ENCODE measurements at regions not wholly inside any gene's neighbourhood (a gene's known extent, or its start where the extent isn't known, plus 50 kb on each side); places are given as distances from the start of the nearest gene placed in this dataset.

DNA sequence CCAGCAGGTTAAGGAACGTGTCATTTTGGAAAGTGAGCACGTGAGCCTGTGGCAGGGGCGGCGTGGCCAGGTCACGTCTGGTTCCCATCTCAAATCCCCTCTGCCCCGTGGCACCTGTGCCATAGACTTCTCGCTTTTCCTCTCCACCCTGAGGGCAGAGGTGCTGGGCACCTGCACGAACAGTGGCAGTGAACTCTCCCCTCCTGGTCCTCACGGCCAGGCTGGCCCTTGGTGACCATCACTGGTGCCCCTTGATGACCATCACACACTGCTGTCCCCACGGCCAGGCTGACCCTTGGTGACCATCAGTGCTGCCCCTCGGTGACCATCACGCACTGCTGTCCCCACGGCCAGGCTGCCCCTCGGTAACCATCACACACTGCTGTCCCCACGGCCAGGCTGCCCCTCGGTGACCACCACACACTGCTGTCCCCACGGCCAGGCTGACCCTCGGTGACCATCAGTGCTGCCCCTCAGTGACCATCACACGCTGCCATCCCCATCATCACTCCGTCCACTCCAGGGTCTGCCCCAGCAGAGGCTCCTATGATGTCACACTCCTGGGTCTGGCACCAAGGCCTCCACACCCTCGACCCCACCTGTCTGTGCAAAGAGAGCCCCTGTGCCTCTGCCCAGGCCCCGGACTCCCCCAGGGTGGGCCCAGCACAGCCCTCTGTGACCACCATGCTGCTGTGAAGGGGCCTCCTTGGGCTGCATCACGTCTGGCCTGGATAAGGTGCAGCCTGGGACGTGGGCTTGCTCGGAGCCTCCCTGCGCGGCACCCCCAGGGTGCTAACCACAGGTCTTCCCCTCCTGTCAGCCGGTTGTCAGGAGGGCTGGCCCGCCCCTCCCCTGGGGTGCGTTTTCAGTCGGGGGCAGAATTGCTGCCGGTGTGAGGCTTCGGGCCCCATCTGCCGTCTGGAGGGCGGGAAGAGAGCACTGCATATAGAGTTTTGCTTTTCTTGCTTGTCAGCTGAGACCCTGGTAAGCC, 738.6 kb downstream of the BRD1 start:
- DNase-seq: peak in 1 of 5 donors; percentile 40
- H3K27me3 ChIP-seq (ENCODE audit: insufficient read depth, low read length, poor library complexity, severe bottlenecking): no peaks in the 10 kb centered on the region
- Mint-ChIP-seq H3K27me3 (peaks cover 4 to 14% of the 10 kb centered on the region in 2 donors), H3K36me3 (no peaks in the 10 kb centered on the region), H3K27ac (no peak overlapping the region), H3K9me3 (peaks cover 0 to 2% (median 0%) of the 10 kb centered on the region in 5 donors), H3K4me1 (no peaks in the 10 kb centered on the region), H3K4me3 (no peak overlapping the region)
- CTCF ChIA-PET: no interaction called here
- no peaks in the 10 kb centered on the region for H3K36me3 ChIP-seq (ENCODE audit: insufficient read depth, low read length)
- H3K27ac ChIP-seq (ENCODE audit: low read depth, low read length): no peak overlapping the region
- no peaks in the 10 kb centered on the region for H3K4me1 ChIP-seq (ENCODE audit: insufficient read depth, low read length)
- POLR2A ChIA-PET: no interaction called here
- H3K4me3 ChIP-seq (ENCODE audit: low read length): no peak overlapping the region
- H3K9me3 ChIP-seq (ENCODE audit: low read length): no peaks in the 10 kb centered on the region

DNA sequence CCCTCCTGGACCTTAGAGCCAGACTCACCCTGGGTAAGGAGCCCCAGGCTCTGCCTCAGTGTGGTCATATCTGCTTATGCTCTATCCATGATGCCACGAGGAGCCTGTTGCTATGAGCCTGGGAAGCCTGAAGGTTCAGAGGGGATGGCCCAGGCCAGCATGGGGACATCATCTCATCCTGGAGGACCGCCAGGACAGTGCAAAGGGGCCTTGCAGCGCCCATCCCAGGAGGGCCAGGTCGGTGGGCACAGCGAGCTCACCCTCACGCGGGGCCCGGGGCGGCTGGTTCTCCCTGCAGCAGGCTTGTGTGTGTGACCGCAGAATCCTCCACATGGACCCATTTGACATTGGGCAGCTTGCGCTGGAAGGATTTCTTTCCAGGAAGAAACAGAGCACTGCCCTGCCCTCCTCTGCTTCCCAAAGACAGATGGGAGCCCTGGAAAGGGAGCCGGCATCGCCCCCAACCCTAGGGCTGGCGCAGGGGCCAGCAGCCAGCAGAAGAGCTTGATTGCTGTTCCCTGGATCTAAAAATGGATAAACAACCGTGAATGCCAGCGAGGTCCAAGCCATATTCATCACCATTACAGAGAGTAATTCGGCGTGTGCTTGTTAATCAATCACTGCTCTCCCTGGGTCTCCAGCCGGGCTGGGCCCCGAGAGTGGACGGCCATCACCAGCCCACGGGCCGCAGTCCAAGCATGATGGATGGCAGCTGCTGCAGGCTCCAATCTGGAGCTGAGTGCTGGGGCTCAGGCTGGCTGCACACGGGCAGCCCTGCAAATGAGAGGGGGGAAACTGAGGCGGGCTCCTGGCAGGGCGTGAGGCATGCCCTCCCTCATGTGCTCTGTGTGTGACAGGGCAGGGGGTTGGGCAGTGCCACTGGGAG, 739.7 kb downstream of the BRD1 start:
- H3K27me3 ChIP-seq (ENCODE audit: insufficient read depth, low read length, poor library complexity, severe bottlenecking): no peaks in the 10 kb centered on the region
- no peaks in the 10 kb centered on the region for H3K4me1 ChIP-seq (ENCODE audit: insufficient read depth, low read length)
- peak in 1 of 5 donors; percentile 14 for DNase-seq
- no peak overlapping the region for H3K27ac ChIP-seq (ENCODE audit: low read depth, low read length)
- H3K4me3 ChIP-seq (ENCODE audit: low read length): no peak overlapping the region
- Mint-ChIP-seq H3K4me1 (no peaks in the 10 kb centered on the region), H3K9me3 (peaks cover 0 to 2% (median 0%) of the 10 kb centered on the region in 5 donors), H3K36me3 (no peaks in the 10 kb centered on the region), H3K27me3 (peaks cover 4 to 14% of the 10 kb centered on the region in 2 donors), H3K27ac (no peak overlapping the region), H3K4me3 (no peak overlapping the region)
- ChIA-PET POLR2A (no interaction called here), CTCF (no interaction called here)
- H3K36me3 ChIP-seq (ENCODE audit: insufficient read depth, low read length): no peaks in the 10 kb centered on the region
- no peaks in the 10 kb centered on the region for H3K9me3 ChIP-seq (ENCODE audit: low read length)

DNA sequence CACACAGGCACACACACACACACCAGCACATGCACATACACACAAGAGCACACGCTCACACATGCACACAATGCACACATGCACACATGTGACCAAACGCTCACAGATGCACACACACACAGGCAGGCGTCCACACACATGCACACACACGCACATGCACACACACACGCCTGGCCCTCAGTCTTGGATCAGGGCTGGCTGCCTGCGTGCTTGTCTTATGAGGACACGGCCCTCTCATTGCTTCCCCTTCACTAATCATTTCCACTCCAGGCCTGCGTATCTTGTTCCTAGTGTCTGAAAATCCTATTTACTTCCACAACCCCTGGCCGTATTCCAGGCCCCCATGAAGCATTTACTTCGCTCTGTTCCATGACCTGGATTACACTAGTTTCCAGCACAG, 740.5 kb downstream of the BRD1 start:
- H3K4me3 Mint-ChIP-seq: no peak overlapping the region
- Histone ChIP-seq H3K36me3 (ENCODE audit: insufficient read depth, low read length) (no peaks in the 10 kb centered on the region), H3K27ac (ENCODE audit: low read depth, low read length) (no peak overlapping the region), H3K9me3 (ENCODE audit: low read length) (no peaks in the 10 kb centered on the region), H3K27me3 (ENCODE audit: insufficient read depth, low read length, poor library complexity, severe bottlenecking) (no peaks in the 10 kb centered on the region), H3K4me3 (ENCODE audit: low read length) (no peak overlapping the region), H3K4me1 (ENCODE audit: insufficient read depth, low read length) (no peaks in the 10 kb centered on the region)
- ChIA-PET CTCF (no interaction called here), POLR2A (no interaction called here)
- no peaks in the 10 kb centered on the region for H3K36me3 Mint-ChIP-seq
- H3K4me1 Mint-ChIP-seq: no peaks in the 10 kb centered on the region
- H3K9me3 Mint-ChIP-seq: peaks cover 0 to 2% (median 0%) of the 10 kb centered on the region in 5 donors
- no peak for DNase-seq
- peaks cover 4 to 14% of the 10 kb centered on the region in 2 donors for H3K27me3 Mint-ChIP-seq
- H3K27ac Mint-ChIP-seq: no peak overlapping the region

DNA sequence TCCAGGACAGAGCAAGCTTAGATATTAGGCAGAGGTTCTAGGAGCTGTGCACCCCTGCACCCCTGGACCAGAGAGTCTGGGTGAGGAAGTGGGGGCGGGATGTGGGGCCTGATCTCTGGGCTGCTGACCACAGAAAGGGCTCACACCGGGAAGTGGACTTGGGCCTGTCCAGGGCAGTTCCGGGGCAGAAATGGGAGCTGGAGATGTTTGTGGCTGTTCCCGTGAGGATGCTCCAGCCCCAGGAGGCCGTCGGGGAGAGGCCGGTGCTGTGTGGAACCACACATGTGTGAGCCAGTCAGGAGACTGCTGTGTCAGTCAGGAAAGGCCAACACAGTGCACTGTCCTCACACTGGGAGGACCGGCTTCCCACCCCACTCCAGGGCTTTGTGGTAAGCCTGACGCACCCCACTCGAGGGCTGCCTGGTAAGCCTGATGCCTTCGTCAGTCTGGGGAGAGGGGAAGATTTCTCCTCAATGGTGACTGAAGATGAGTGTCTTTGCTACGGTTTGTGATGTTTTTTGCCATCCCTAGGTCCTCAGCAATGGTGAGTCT, 741.0 kb downstream of the BRD1 start:
- Histone ChIP-seq H3K36me3 (ENCODE audit: insufficient read depth, low read length) (no peaks in the 10 kb centered on the region), H3K27me3 (ENCODE audit: insufficient read depth, low read length, poor library complexity, severe bottlenecking) (no peaks in the 10 kb centered on the region), H3K9me3 (ENCODE audit: low read length) (no peaks in the 10 kb centered on the region), H3K27ac (ENCODE audit: low read depth, low read length) (no peak overlapping the region), H3K4me1 (ENCODE audit: insufficient read depth, low read length) (no peaks in the 10 kb centered on the region), H3K4me3 (ENCODE audit: low read length) (no peak overlapping the region)
- CTCF ChIA-PET: no interaction called here
- POLR2A ChIA-PET: no interaction called here
- H3K36me3 Mint-ChIP-seq: no peaks in the 10 kb centered on the region
- peaks cover 4 to 14% of the 10 kb centered on the region in 2 donors for H3K27me3 Mint-ChIP-seq
- DNase-seq: peak in 1 of 5 donors; percentile 23
- H3K9me3 Mint-ChIP-seq: peaks cover 0 to 2% (median 0%) of the 10 kb centered on the region in 5 donors
- no peaks in the 10 kb centered on the region for H3K4me1 Mint-ChIP-seq
- no peak overlapping the region for H3K4me3 Mint-ChIP-seq
- H3K27ac Mint-ChIP-seq: no peak overlapping the region

DNA sequence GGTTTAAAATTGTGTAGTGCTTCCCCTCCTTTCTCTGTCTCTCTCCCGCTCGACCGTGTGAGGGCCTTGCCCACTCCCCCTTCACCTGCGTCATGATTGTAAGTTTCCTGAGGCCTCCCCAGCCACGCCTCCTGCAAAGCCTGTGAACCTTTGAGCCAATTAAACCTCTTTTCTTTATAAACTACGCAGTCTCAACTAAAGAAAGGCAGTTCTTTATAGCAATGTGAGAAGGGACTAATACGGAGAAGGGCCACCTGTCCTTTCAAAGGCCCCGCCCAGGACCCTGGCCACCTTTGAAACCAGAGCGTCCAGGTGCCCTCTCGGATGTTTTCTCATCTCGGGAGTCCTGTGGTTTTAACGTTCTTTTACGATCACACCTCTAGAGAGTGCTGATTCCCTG, 741.5 kb downstream of the BRD1 start:
- H3K27ac ChIP-seq (ENCODE audit: low read depth, low read length): no peak overlapping the region
- Mint-ChIP-seq H3K27ac (no peak overlapping the region), H3K4me1 (no peaks in the 10 kb centered on the region), H3K9me3 (peaks cover 0 to 2% (median 0%) of the 10 kb centered on the region in 5 donors), H3K36me3 (no peaks in the 10 kb centered on the region), H3K27me3 (peaks cover 4 to 14% of the 10 kb centered on the region in 2 donors), H3K4me3 (no peak overlapping the region)
- DNase-seq: peak in 1 of 5 donors; percentile 24
- H3K27me3 ChIP-seq (ENCODE audit: insufficient read depth, low read length, poor library complexity, severe bottlenecking): no peaks in the 10 kb centered on the region
- H3K4me3 ChIP-seq (ENCODE audit: low read length): no peak overlapping the region
- POLR2A ChIA-PET: no interaction called here
- no peaks in the 10 kb centered on the region for H3K9me3 ChIP-seq (ENCODE audit: low read length)
- CTCF ChIA-PET: no interaction called here
- H3K4me1 ChIP-seq (ENCODE audit: insufficient read depth, low read length): no peaks in the 10 kb centered on the region
- no peaks in the 10 kb centered on the region for H3K36me3 ChIP-seq (ENCODE audit: insufficient read depth, low read length)

DNA sequence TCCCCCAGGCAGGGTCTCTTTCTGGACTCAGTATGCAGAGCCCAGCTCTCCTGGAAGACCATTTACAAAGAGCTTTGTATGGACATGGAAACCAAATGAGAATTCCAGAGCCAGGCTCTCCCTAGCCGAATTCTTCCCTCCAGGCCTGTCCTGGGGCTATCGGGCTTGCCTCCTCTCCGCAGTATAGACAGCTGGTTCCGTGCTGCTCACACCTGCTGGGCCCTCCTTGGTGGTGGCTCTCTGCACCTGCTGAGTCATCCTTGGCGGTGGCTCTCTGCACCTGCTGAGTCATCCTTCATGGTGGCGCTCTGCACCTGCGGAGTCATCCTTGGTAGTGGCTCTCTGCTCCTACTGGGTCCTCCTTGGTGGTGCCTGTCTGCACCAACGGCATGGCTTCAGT, 743.5 kb downstream of the BRD1 start:
- Mint-ChIP-seq H3K27me3 (peaks cover 4 to 9% of the 10 kb centered on the region in 2 donors), H3K4me3 (no peak overlapping the region), H3K36me3 (no peaks in the 10 kb centered on the region), H3K9me3 (peaks cover 0 to 2% (median 0%) of the 10 kb centered on the region in 5 donors), H3K27ac (no peak overlapping the region), H3K4me1 (no peaks in the 10 kb centered on the region)
- Histone ChIP-seq H3K4me3 (ENCODE audit: low read length) (no peak overlapping the region), H3K9me3 (ENCODE audit: low read length) (no peaks in the 10 kb centered on the region), H3K27me3 (ENCODE audit: insufficient read depth, low read length, poor library complexity, severe bottlenecking) (no peaks in the 10 kb centered on the region), H3K27ac (ENCODE audit: low read depth, low read length) (no peak overlapping the region), H3K36me3 (ENCODE audit: insufficient read depth, low read length) (no peaks in the 10 kb centered on the region), H3K4me1 (ENCODE audit: insufficient read depth, low read length) (no peaks in the 10 kb centered on the region)
- DNase-seq: peak in 1 of 5 donors; percentile 35
- ChIA-PET CTCF (no interaction called here), POLR2A (no interaction called here)

DNA sequence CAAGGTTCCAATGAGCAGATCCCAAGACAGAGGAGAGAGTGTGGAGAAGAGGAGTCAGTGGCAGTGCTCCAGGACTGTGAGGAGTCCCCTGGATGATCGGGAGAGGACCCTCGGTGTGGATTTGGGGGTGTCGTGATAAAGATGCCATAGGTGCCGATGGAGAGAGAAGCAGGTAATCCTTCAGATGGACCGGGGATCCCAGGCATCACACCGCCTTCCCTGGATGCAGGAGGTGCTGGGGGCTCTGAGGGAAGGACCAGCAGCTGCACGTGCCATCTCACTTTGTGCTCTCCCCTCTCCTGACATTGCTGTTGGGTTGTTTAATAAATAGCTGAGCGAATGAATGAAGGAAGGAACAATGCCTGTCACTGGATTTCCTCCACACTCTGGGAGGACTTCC, 744.1 kb downstream of the BRD1 start:
- H3K4me3 Mint-ChIP-seq: no peak overlapping the region
- H3K27me3 ChIP-seq (ENCODE audit: insufficient read depth, low read length, poor library complexity, severe bottlenecking): no peaks in the 10 kb centered on the region
- no peak for DNase-seq
- H3K36me3 Mint-ChIP-seq: no peaks in the 10 kb centered on the region
- H3K9me3 ChIP-seq (ENCODE audit: low read length): no peaks in the 10 kb centered on the region
- H3K27ac ChIP-seq (ENCODE audit: low read depth, low read length): no peak overlapping the region
- ChIA-PET POLR2A (no interaction called here), CTCF (no interaction called here)
- peaks cover 4 to 9% of the 10 kb centered on the region in 2 donors for H3K27me3 Mint-ChIP-seq
- no peaks in the 10 kb centered on the region for H3K4me1 Mint-ChIP-seq
- H3K4me1 ChIP-seq (ENCODE audit: insufficient read depth, low read length): no peaks in the 10 kb centered on the region
- H3K4me3 ChIP-seq (ENCODE audit: low read length): no peak overlapping the region
- H3K9me3 Mint-ChIP-seq: peaks cover 0 to 2% (median 0%) of the 10 kb centered on the region in 5 donors
- H3K36me3 ChIP-seq (ENCODE audit: insufficient read depth, low read length): no peaks in the 10 kb centered on the region
- peak overlapping the region in 1 of 8 donors; percentile 60 for H3K27ac Mint-ChIP-seq

DNA sequence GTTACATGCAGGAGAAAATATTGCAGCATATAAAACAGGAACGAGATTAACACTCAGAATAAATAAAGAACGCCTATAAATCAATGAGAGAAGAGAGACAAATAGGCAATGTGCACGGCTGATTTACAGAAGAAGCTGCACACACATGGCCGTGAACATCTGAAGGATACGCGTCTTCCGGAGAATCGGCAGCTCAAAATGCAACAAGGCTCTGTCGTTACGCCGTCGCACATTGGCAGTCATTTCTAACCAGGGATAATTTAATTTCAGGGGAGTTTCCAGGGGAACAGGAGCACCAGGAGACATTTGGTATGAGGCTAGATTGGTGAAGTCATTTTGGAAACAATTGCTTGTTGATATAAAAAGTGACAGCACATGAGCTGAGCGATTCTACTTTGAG, 745.2 kb downstream of the BRD1 start:
- H3K4me1 ChIP-seq (ENCODE audit: insufficient read depth, low read length): no peaks in the 10 kb centered on the region
- Mint-ChIP-seq H3K27ac (no peak overlapping the region), H3K27me3 (peaks cover 1 to 9% of the 10 kb centered on the region in 2 donors), H3K9me3 (peaks cover 0 to 2% (median 0%) of the 10 kb centered on the region in 5 donors), H3K4me3 (no peak overlapping the region), H3K4me1 (no peaks in the 10 kb centered on the region), H3K36me3 (no peaks in the 10 kb centered on the region)
- ChIA-PET POLR2A (no interaction called here), CTCF (no interaction called here)
- DNase-seq: no peak
- H3K27ac ChIP-seq (ENCODE audit: low read depth, low read length): no peak overlapping the region
- no peak overlapping the region for H3K4me3 ChIP-seq (ENCODE audit: low read length)
- H3K36me3 ChIP-seq (ENCODE audit: insufficient read depth, low read length): no peaks in the 10 kb centered on the region
- no peaks in the 10 kb centered on the region for H3K9me3 ChIP-seq (ENCODE audit: low read length)
- no peaks in the 10 kb centered on the region for H3K27me3 ChIP-seq (ENCODE audit: insufficient read depth, low read length, poor library complexity, severe bottlenecking)

Data from CD8-positive, alpha-beta memory T cell (primary cell).